Ishikawa (cell line): ENCODE measurements at regions not wholly inside any gene's neighbourhood (a gene's known extent, or its start where the extent isn't known, plus 50 kb on each side); places are given as distances from the start of the nearest gene placed in this dataset.

Experiments used
- FOXM1 ChIP-seq: IDR thresholded peaks from 2 replicates; pipeline ENCODE4 v1.6.1; 2012; ENCODE audit warnings: low read depth, borderline replicate concordance
- MAX ChIP-seq: IDR thresholded peaks from 2 replicates; pipeline ENCODE4 v1.6.1; 2012
- RAD21 ChIP-seq: IDR thresholded peaks from 2 replicates; pipeline ENCODE4 v1.6.1; 2012; ENCODE audit warnings: low read depth
- TAF1 ChIP-seq: IDR thresholded peaks from 2 replicates; pipeline ENCODE4 v1.6.1; 2012; ENCODE audit warnings: low read depth, mild to moderate bottlenecking
- TEAD4 ChIP-seq: IDR thresholded peaks from 2 replicates; pipeline ENCODE4 v1.6.1; 2012
- YY1 ChIP-seq: IDR thresholded peaks from 2 replicates; pipeline ENCODE4 v1.6.1; 2012; ENCODE audit warnings: low read depth
- ZBTB7A ChIP-seq: IDR thresholded peaks from 2 replicates; pipeline ENCODE4 v1.6.1; 2012; ENCODE audit warnings: low read depth
- TF ChIP-seq, protein P1 (sequence below): IDR thresholded peaks from 2 replicates; pipeline ENCODE4 v1.6.1; 2012

DNA sequence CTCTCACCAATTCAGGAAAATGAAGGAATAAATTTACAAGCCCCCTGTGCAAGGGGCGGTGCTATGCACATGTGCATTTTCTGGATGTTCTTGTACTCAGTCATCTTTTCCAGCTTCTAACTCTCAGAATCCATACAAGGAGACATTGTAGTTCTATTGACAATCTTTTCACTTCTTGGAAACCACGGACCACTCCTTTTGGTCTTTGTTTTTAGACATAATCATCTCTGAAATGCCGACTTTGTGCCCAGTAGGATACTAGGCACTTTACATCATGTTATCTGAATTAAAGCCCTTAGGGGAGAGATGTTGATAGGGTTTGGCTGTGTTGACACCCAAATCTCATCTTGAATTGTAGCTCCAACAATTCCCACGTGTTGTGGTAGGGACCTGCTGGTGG lies 322.6 kb upstream of the WWC1 start:
- TF ChIP-seq RAD21 (no peak), MAX (no peak), TAF1 (no peak), YY1 (no peak), TEAD4 (no peak), FOXM1 (no peak), ZBTB7A (no peak)
- TF ChIP-seq, protein P1, sequence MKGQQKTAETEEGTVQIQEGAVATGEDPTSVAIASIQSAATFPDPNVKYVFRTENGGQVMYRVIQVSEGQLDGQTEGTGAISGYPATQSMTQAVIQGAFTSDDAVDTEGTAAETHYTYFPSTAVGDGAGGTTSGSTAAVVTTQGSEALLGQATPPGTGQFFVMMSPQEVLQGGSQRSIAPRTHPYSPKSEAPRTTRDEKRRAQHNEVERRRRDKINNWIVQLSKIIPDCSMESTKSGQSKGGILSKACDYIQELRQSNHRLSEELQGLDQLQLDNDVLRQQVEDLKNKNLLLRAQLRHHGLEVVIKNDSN, result no peak
